C4-2B (cell line): ENCODE measurements at regions not wholly inside any gene's neighbourhood (a gene's known extent, or its start where the extent isn't known, plus 50 kb on each side); places are given as distances from the start of the nearest gene placed in this dataset.

ENCODE experiments used
- ZFX ChIP-seq: fragments of 450-650 bp; IDR thresholded peaks from 2 replicates; pipeline ENCODE4 v1.6.1; 2017
- TF ChIP-seq, protein P1 (sequence below): fragments of 450-650 bp; conservative IDR thresholded peaks from 2 replicates; pipeline ENCODE4 v1.5.1; 2017; ENCODE audit warnings: mild to moderate bottlenecking

DNA sequence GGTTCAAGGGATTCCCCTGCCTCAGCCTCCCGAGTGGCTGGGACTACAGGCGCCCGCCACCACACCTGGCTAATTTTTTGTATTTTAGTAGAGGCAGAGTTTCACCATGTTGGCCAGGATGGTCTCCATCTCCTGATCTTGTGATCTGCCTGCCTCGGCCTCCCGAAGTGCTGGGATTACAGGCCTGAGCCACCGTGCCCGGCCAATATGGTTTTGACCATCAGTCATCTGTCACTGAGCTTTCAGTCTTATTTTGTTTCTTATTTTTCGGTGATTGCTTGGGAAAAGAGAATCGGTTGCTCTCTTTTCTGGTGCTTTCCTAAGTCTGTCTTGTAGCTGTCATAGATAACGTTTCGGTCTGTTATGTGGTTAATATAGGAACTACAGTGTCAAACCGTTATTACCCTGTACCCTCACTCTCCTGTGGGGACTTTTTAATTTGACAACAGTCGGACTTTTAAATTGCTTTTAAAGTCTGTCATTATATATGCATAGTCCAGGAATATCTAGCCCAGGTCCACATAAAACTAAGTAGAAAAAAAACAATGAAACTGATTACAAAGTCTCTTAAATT, 453.4 kb downstream of the KCNJ18 start:
- TF ChIP-seq, protein P1, sequence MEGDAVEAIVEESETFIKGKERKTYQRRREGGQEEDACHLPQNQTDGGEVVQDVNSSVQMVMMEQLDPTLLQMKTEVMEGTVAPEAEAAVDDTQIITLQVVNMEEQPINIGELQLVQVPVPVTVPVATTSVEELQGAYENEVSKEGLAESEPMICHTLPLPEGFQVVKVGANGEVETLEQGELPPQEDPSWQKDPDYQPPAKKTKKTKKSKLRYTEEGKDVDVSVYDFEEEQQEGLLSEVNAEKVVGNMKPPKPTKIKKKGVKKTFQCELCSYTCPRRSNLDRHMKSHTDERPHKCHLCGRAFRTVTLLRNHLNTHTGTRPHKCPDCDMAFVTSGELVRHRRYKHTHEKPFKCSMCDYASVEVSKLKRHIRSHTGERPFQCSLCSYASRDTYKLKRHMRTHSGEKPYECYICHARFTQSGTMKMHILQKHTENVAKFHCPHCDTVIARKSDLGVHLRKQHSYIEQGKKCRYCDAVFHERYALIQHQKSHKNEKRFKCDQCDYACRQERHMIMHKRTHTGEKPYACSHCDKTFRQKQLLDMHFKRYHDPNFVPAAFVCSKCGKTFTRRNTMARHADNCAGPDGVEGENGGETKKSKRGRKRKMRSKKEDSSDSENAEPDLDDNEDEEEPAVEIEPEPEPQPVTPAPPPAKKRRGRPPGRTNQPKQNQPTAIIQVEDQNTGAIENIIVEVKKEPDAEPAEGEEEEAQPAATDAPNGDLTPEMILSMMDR, result no peak
- TF ChIP-seq ZFX, result no peak
